ENCODE measurements at regions not wholly inside any gene's neighbourhood (a gene's known extent, or its start where the extent isn't known, plus 50 kb on each side); places are given as distances from the start of the nearest gene placed in this dataset.

DNA sequence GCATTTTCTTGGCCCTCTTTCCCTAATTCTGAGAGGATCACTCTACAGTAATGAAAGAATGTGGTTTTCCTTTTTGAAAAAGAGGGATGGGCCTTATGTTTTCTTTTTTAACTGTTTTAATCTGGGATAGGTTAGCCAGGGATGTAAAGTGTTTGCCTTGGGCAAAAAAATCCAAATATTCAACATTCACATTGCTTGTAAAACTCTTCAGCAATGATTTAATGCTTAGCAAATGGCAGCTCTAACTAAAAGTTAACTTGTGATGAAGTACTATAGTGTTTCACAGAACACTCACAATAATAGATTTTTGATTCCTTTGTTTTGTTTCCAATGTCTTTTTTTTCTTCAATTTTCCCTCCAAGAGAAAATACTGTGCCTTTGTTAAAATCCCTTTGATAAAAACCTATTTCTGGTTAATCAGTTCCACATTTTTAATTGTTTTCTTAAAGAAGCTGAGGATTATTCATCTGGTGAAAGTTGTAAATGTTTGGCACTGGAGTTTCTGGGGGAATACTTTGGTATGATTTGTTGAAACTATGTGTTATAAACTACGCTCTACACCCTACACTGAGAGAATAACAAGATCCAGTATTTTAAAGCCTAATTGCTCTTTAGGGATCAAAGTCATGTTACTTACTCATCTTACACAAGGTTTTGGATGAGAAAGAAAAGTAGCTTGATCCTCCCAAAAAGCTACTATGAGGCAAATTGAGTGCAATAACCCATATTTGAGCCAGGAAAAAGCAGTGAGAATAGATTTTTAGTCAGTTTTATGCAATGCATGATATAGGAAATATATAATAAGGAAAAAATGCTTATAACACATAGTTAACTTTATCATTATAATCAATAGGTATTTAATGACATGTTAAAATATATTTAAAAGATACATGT, 335.8 kb downstream of the EPHA7 start:
- no peak for DNase-seq (ENCODE audit: low read depth)
- no peak for TF ChIP-seq CTCF (conservative IDR thresholded peaks at IDR 0.05; ENCODE audit: low read length)
- no peak overlapping the region for H3K4me3 ChIP-seq (ENCODE audit: low read length)

- no peak for TF ChIP-seq CTCF (conservative IDR thresholded peaks at IDR 0.05; ENCODE audit: low read length)
- no peak overlapping the region for H3K4me3 ChIP-seq (ENCODE audit: low read length)
- DNase-seq (ENCODE audit: low read depth), result no peak
Measured at GRCh38 chr6:93081901-93082300, 337.5 kb downstream of the EPHA7 start.

GRCh38 chr6:93079061-93079460, 340.3 kb downstream of the EPHA7 start:
- TF ChIP-seq CTCF (conservative IDR thresholded peaks at IDR 0.05; ENCODE audit: low read length), result no peak

DNA sequence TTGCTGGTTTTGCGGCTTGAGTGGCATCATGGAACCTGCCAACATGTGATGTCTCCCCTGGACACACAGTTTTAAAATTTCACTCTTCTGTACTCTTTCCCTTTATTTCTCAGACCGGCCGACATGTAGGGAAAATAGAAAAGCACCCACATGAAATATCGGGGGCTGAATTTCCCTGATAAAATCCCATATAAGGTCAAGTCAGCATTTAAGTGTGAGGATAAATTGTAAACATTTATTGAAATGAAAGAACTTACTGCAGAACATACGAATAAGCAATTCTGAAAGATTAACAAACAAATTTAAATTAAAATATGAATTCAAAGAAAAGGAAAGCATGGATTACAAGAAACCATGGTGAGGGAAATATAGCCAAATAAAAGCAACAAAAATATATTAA, 345.5 kb downstream of the EPHA7 start:
- TF ChIP-seq CTCF (conservative IDR thresholded peaks at IDR 0.05; ENCODE audit: low read length), result no peak
- no peak overlapping the region for H3K4me3 ChIP-seq (ENCODE audit: low read length)
- DNase-seq (ENCODE audit: low read depth), result no peak

More at GRCh38 chr6:93079061-93079460, 340.3 kb downstream of the EPHA7 start:
- H3K4me3 ChIP-seq (ENCODE audit: low read length), result no peak overlapping the region
- no peak for DNase-seq (ENCODE audit: low read depth)

DNA sequence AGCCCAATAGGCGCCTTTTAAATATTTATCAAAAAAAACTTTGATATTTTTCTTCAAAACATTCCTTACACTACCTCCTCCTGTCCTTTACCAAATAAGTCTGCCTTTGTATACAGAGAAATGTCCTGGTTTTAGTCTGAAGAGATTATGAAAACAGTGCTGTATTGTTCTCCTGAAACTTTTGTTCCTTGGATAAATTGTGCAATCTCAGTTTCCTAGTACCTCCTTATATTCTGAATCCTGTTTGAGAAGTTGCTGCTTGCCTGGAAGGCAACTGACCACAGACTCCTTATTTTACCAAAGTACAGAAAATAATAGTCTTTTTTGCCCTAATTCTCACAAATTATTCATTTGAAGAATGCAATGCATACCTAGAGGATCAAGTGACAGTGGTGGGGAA, 349.5 kb downstream of the EPHA7 start:
- TF ChIP-seq CTCF (conservative IDR thresholded peaks at IDR 0.05; ENCODE audit: low read length), result no peak
- no peak for DNase-seq (ENCODE audit: low read depth)
- no peak overlapping the region for H3K4me3 ChIP-seq (ENCODE audit: low read length)

GRCh38 chr6:93059911-93060310, 359.4 kb downstream of the EPHA7 start:
- no peak for TF ChIP-seq CTCF (conservative IDR thresholded peaks at IDR 0.05; ENCODE audit: low read length)
- no peak for DNase-seq (ENCODE audit: low read depth)
- H3K4me3 ChIP-seq (ENCODE audit: low read length), result no peak overlapping the region

GRCh38 chr6:93057584-93057983, 361.8 kb downstream of the EPHA7 start:
- no peak for DNase-seq (ENCODE audit: low read depth)
- no peak overlapping the region for H3K4me3 ChIP-seq (ENCODE audit: low read length)
- TF ChIP-seq CTCF (conservative IDR thresholded peaks at IDR 0.05; ENCODE audit: low read length), result no peak
